ENCODE measurements at regions not wholly inside any gene's neighbourhood (a gene's known extent, or its start where the extent isn't known, plus 50 kb on each side); places are given as distances from the start of the nearest gene placed in this dataset.
"Not testable (repeated sequence)": the region's sequence is repeated elsewhere in the genome, so short reads cannot be mapped to it uniquely, and the experiment has no call there.

DNA sequence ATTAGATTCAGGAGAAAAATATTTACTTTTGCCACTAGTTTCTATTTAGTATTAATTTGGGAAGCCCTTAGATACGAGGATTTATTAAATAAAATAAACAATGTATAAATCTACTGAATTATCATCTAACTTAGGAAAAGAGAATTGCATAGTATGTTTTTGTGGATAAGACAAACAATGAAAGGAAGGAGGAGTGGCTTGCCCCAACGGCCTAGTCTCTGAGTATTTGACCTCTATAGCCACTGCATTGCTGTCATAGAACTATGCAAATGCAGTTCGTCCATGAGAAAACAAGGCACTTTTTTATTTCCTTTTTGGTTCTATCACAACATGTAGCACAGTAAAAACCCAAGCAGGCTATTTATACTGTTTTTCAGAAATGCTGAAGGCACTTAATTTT lies 321.2 kb upstream of the CCNH start:
- Histone ChIP-seq H3K36me3 (ENCODE audit: control insufficient read depth in 2 of 2, insufficient read depth in 2 of 2, low read length in 1 of 2) (no peaks in the 10 kb centered on the region), H3K9me3 (ENCODE audit: control insufficient read depth in 2 of 2, insufficient read depth in 1 of 2, low read depth in 1 of 2, low read length in 1 of 2) (no peaks in the 10 kb centered on the region), H3K27ac (ENCODE audit: low read depth in 2 of 2, low read length in 1 of 2) (no peak overlapping the region), H3K27me3 (ENCODE audit: control insufficient read depth in 1 of 2, insufficient read depth in 2 of 2, low read length in 2 of 2) (no peaks in the 10 kb centered on the region), H3K4me3 (ENCODE audit: low read depth in 1 of 2, low read length in 2 of 2) (no peak overlapping the region), H3K4me1 (ENCODE audit: control insufficient read depth in 2 of 2, insufficient read depth in 2 of 2, low read length in 1 of 2) (no peaks in the 10 kb centered on the region)
- WGBS, 2 donors, result 25 to 34% methylated on average over 3 of the region's 3 CpGs

- H3K27me3 ChIP-seq (ENCODE audit: control insufficient read depth in 1 of 2, insufficient read depth in 2 of 2, low read length in 2 of 2), result no peaks in the 10 kb centered on the region
- H3K27ac ChIP-seq (ENCODE audit: low read depth in 2 of 2, low read length in 1 of 2), result no peak overlapping the region
- no peaks in the 10 kb centered on the region for H3K9me3 ChIP-seq (ENCODE audit: control insufficient read depth in 2 of 2, insufficient read depth in 1 of 2, low read depth in 1 of 2, low read length in 1 of 2)
- no peaks in the 10 kb centered on the region for H3K4me1 ChIP-seq (ENCODE audit: control insufficient read depth in 2 of 2, insufficient read depth in 2 of 2, low read length in 1 of 2)
- no peak overlapping the region for H3K4me3 ChIP-seq (ENCODE audit: low read depth in 1 of 2, low read length in 2 of 2)
- no peaks in the 10 kb centered on the region for H3K36me3 ChIP-seq (ENCODE audit: control insufficient read depth in 2 of 2, insufficient read depth in 2 of 2, low read length in 1 of 2)
- WGBS, 2 donors, result 75 to 78% methylated on average over 7 of the region's 7 CpGs
Measured at GRCh38 chr5:87732875-87733768, 320.4 kb upstream of the CCNH start.

- Histone ChIP-seq H3K27me3 (ENCODE audit: control insufficient read depth in 1 of 2, insufficient read depth in 2 of 2, low read length in 2 of 2) (no peaks in the 10 kb centered on the region), H3K27ac (ENCODE audit: low read depth in 2 of 2, low read length in 1 of 2) (no peak overlapping the region), H3K4me3 (ENCODE audit: low read depth in 1 of 2, low read length in 2 of 2) (no peak overlapping the region), H3K9me3 (ENCODE audit: control insufficient read depth in 2 of 2, insufficient read depth in 1 of 2, low read depth in 1 of 2, low read length in 1 of 2) (no peaks in the 10 kb centered on the region), H3K36me3 (ENCODE audit: control insufficient read depth in 2 of 2, insufficient read depth in 2 of 2, low read length in 1 of 2) (no peaks in the 10 kb centered on the region), H3K4me1 (ENCODE audit: control insufficient read depth in 2 of 2, insufficient read depth in 2 of 2, low read length in 1 of 2) (no peaks in the 10 kb centered on the region)
Measured at GRCh38 chr5:87729781-87730180, 317.1 kb upstream of the CCNH start.

GRCh38 chr5:87722286-87722685 lies 309.6 kb upstream of the CCNH start:
- Histone ChIP-seq H3K4me1 (ENCODE audit: control insufficient read depth in 2 of 2, insufficient read depth in 2 of 2, low read length in 1 of 2) (no peaks in the 10 kb centered on the region), H3K4me3 (ENCODE audit: low read depth in 1 of 2, low read length in 2 of 2) (no peak overlapping the region), H3K27me3 (ENCODE audit: control insufficient read depth in 1 of 2, insufficient read depth in 2 of 2, low read length in 2 of 2) (no peaks in the 10 kb centered on the region), H3K36me3 (ENCODE audit: control insufficient read depth in 2 of 2, insufficient read depth in 2 of 2, low read length in 1 of 2) (no peaks in the 10 kb centered on the region), H3K9me3 (ENCODE audit: control insufficient read depth in 2 of 2, insufficient read depth in 1 of 2, low read depth in 1 of 2, low read length in 1 of 2) (peaks cover 0 to 3% of the 10 kb centered on the region in 2 donors), H3K27ac (ENCODE audit: low read depth in 2 of 2, low read length in 1 of 2) (no peak overlapping the region)
- WGBS, 2 donors, result 61 to 72% methylated on average over 3 of the region's 3 CpGs

- not testable (repeated sequence) for H3K27me3 ChIP-seq (ENCODE audit: control insufficient read depth in 1 of 2, insufficient read depth in 2 of 2, low read length in 2 of 2); H3K36me3 ChIP-seq (ENCODE audit: control insufficient read depth in 2 of 2, insufficient read depth in 2 of 2, low read length in 1 of 2); H3K9me3 ChIP-seq (ENCODE audit: control insufficient read depth in 2 of 2, insufficient read depth in 1 of 2, low read depth in 1 of 2, low read length in 1 of 2); H3K27ac ChIP-seq (ENCODE audit: low read depth in 2 of 2, low read length in 1 of 2); H3K4me3 ChIP-seq (ENCODE audit: low read depth in 1 of 2, low read length in 2 of 2); H3K4me1 ChIP-seq (ENCODE audit: control insufficient read depth in 2 of 2, insufficient read depth in 2 of 2, low read length in 1 of 2)
- WGBS, 2 donors, result 86 to 87% methylated on average over 15 of the region's 15 CpGs
Measured at GRCh38 chr5:87718224-87718925, 305.6 kb upstream of the CCNH start.

- 88% methylated on average over 2 of the region's 2 CpGs for WGBS, 2 donors
- Histone ChIP-seq H3K27me3 (ENCODE audit: control insufficient read depth in 1 of 2, insufficient read depth in 2 of 2, low read length in 2 of 2) (no peaks in the 10 kb centered on the region), H3K9me3 (ENCODE audit: control insufficient read depth in 2 of 2, insufficient read depth in 1 of 2, low read depth in 1 of 2, low read length in 1 of 2) (peaks cover 0 to 3% of the 10 kb centered on the region in 2 donors), H3K27ac (ENCODE audit: low read depth in 2 of 2, low read length in 1 of 2) (no peak overlapping the region), H3K4me1 (ENCODE audit: control insufficient read depth in 2 of 2, insufficient read depth in 2 of 2, low read length in 1 of 2) (no peaks in the 10 kb centered on the region), H3K4me3 (ENCODE audit: low read depth in 1 of 2, low read length in 2 of 2) (no peak overlapping the region), H3K36me3 (ENCODE audit: control insufficient read depth in 2 of 2, insufficient read depth in 2 of 2, low read length in 1 of 2) (no peaks in the 10 kb centered on the region)
Measured at GRCh38 chr5:87717761-87718160, 305.0 kb upstream of the CCNH start.

- H3K9me3 ChIP-seq (ENCODE audit: control insufficient read depth in 2 of 2, insufficient read depth in 1 of 2, low read depth in 1 of 2, low read length in 1 of 2), result peaks cover 0 to 4% of the 10 kb centered on the region in 2 donors
- 62 to 68% methylated on average over 1 of the region's 1 CpG for WGBS, 2 donors
- H3K4me1 ChIP-seq (ENCODE audit: control insufficient read depth in 2 of 2, insufficient read depth in 2 of 2, low read length in 1 of 2), result no peaks in the 10 kb centered on the region
- no peak overlapping the region for H3K27ac ChIP-seq (ENCODE audit: low read depth in 2 of 2, low read length in 1 of 2)
- no peak overlapping the region for H3K4me3 ChIP-seq (ENCODE audit: low read depth in 1 of 2, low read length in 2 of 2)
- H3K27me3 ChIP-seq (ENCODE audit: control insufficient read depth in 1 of 2, insufficient read depth in 2 of 2, low read length in 2 of 2), result no peaks in the 10 kb centered on the region
- no peaks in the 10 kb centered on the region for H3K36me3 ChIP-seq (ENCODE audit: control insufficient read depth in 2 of 2, insufficient read depth in 2 of 2, low read length in 1 of 2)
Measured at GRCh38 chr5:87705876-87706275, 293.1 kb upstream of the CCNH start.

- H3K4me3 ChIP-seq (ENCODE audit: low read depth in 1 of 2, low read length in 2 of 2), result no peak overlapping the region
- 68 to 79% methylated on average over 1 of the region's 1 CpG for WGBS, 2 donors
- H3K4me1 ChIP-seq (ENCODE audit: control insufficient read depth in 2 of 2, insufficient read depth in 2 of 2, low read length in 1 of 2), result no peaks in the 10 kb centered on the region
- H3K27me3 ChIP-seq (ENCODE audit: control insufficient read depth in 1 of 2, insufficient read depth in 2 of 2, low read length in 2 of 2), result no peaks in the 10 kb centered on the region
- no peaks in the 10 kb centered on the region for H3K36me3 ChIP-seq (ENCODE audit: control insufficient read depth in 2 of 2, insufficient read depth in 2 of 2, low read length in 1 of 2)
- no peaks in the 10 kb centered on the region for H3K9me3 ChIP-seq (ENCODE audit: control insufficient read depth in 2 of 2, insufficient read depth in 1 of 2, low read depth in 1 of 2, low read length in 1 of 2)
- H3K27ac ChIP-seq (ENCODE audit: low read depth in 2 of 2, low read length in 1 of 2), result no peak overlapping the region
Measured at GRCh38 chr5:87686975-87687374, 274.2 kb upstream of the CCNH start.

DNA sequence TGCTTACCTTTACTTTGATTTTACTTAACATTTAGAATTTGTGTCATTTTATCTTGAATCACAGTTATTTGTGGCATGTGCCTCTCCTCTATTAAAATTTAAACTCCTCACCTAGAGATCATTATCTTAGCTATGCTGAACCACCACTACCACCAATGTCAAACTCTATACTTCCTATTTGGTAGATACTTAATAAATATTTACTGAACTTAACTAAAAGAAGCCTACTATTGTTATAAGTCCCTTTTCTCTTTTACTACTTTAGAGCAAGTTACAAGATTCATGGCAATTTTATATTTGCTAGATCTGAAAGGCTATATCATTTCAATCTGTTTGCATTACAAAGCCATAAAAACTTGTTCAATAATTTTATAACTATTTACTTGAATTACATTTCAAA lies 273.3 kb upstream of the CCNH start:
- Histone ChIP-seq H3K27ac (ENCODE audit: low read depth in 2 of 2, low read length in 1 of 2) (no peak overlapping the region), H3K9me3 (ENCODE audit: control insufficient read depth in 2 of 2, insufficient read depth in 1 of 2, low read depth in 1 of 2, low read length in 1 of 2) (no peaks in the 10 kb centered on the region), H3K27me3 (ENCODE audit: control insufficient read depth in 1 of 2, insufficient read depth in 2 of 2, low read length in 2 of 2) (no peaks in the 10 kb centered on the region), H3K4me1 (ENCODE audit: control insufficient read depth in 2 of 2, insufficient read depth in 2 of 2, low read length in 1 of 2) (no peaks in the 10 kb centered on the region), H3K4me3 (ENCODE audit: low read depth in 1 of 2, low read length in 2 of 2) (no peak overlapping the region), H3K36me3 (ENCODE audit: control insufficient read depth in 2 of 2, insufficient read depth in 2 of 2, low read length in 1 of 2) (no peaks in the 10 kb centered on the region)

GRCh38 chr5:87674235-87674634 lies 261.5 kb upstream of the CCNH start:
- Histone ChIP-seq H3K4me3 (ENCODE audit: low read depth in 1 of 2, low read length in 2 of 2) (no peak overlapping the region), H3K36me3 (ENCODE audit: control insufficient read depth in 2 of 2, insufficient read depth in 2 of 2, low read length in 1 of 2) (no peaks in the 10 kb centered on the region), H3K9me3 (ENCODE audit: control insufficient read depth in 2 of 2, insufficient read depth in 1 of 2, low read depth in 1 of 2, low read length in 1 of 2) (no peaks in the 10 kb centered on the region), H3K4me1 (ENCODE audit: control insufficient read depth in 2 of 2, insufficient read depth in 2 of 2, low read length in 1 of 2) (no peaks in the 10 kb centered on the region), H3K27ac (ENCODE audit: low read depth in 2 of 2, low read length in 1 of 2) (no peak overlapping the region), H3K27me3 (ENCODE audit: control insufficient read depth in 1 of 2, insufficient read depth in 2 of 2, low read length in 2 of 2) (no peaks in the 10 kb centered on the region)
- WGBS, 2 donors, result 61 to 67% methylated on average over 2 of the region's 2 CpGs
